GM23338 (cell line): ENCODE measurements at regions not wholly inside any gene's neighbourhood (a gene's known extent, or its start where the extent isn't known, plus 50 kb on each side); places are given as distances from the start of the nearest gene placed in this dataset.

Source experiments
- ATAC-seq: fragments of 200-7000 bp; cut with Tn5 transposase; 3 replicates; pipeline ENCODE4 v1.9.1; 2020
- DNase-seq: peaks from one replicate; pipeline ENCODE4 v3.0.0-alpha.2; 2015; ENCODE audit warnings: low spot score
- H2AFZ ChIP-seq: fragments of 200-600 bp; sonication (generic); 2 replicates; pipeline ENCODE4 v1.8.0; 2016; ENCODE audit warnings: antibody characterized with exemption, mild to moderate bottlenecking, moderate library complexity
- H3F3A ChIP-seq: fragments of 200-600 bp; sonication (generic); replicated peaks from 2 replicates; pipeline ENCODE4 v1.8.0; 2017; ENCODE audit warnings: antibody characterized with exemption, mixed run types, low read depth
- H3K27ac ChIP-seq: fragments of 200-600 bp; sonication (generic); 2 replicates; pipeline ENCODE4 v1.6.1; 2016; ENCODE audit warnings: low read depth
- H3K27me3 ChIP-seq: fragments of 200-600 bp; sonication (generic); 2 replicates; pipeline ENCODE4 v1.8.0; 2016; ENCODE audit warnings: mild to moderate bottlenecking, mixed run types, moderate library complexity; ENCODE audit not compliant: insufficient read depth
- H3K36me3 ChIP-seq: fragments of 200-600 bp; sonication (generic); 2 replicates; pipeline ENCODE4 v1.8.0; 2016; ENCODE audit warnings: mild to moderate bottlenecking; ENCODE audit not compliant: insufficient read depth
- H3K4me1 ChIP-seq: fragments of 200-600 bp; sonication (generic); 2 replicates; pipeline ENCODE4 v1.8.0; 2016; ENCODE audit warnings: mild to moderate bottlenecking, moderate library complexity; ENCODE audit not compliant: insufficient read depth
- H3K4me2 ChIP-seq: fragments of 200-600 bp; sonication (generic); 2 replicates; pipeline ENCODE4 v1.7.1; 2017; ENCODE audit warnings: mixed run types
- H3K4me3 ChIP-seq: fragments of 200-600 bp; sonication (generic); 2 replicates; pipeline ENCODE4 v1.6.1; 2016; ENCODE audit warnings: mixed run types
- H3K79me2 ChIP-seq: fragments of 200-600 bp; sonication (generic); replicated peaks from 2 replicates; pipeline ENCODE4 v1.8.0; 2017; ENCODE audit warnings: mild to moderate bottlenecking; ENCODE audit not compliant: insufficient read depth
- H3K9me2 ChIP-seq: fragments of 200-600 bp; sonication (generic); 2 replicates; pipeline ENCODE4 v1.8.0; 2017; ENCODE audit not compliant: insufficient read depth
- H4K20me1 ChIP-seq: fragments of 200-600 bp; sonication (generic); replicated peaks from 2 replicates; pipeline ENCODE4 v1.8.0; 2017; ENCODE audit warnings: mild to moderate bottlenecking; ENCODE audit not compliant: insufficient read depth
- H3K27ac Mint-ChIP-seq: 2 replicates; pipeline ENCODE4 v1.8.0; 2020; ENCODE audit warnings: inconsistent platforms, mild to moderate bottlenecking, moderate library complexity, mixed read lengths
- H3K27me3 Mint-ChIP-seq: 3 replicates; pipeline ENCODE4 v1.8.0; 2022; ENCODE audit warnings: low read depth, mild to moderate bottlenecking, moderate library complexity, mixed read lengths, inconsistent platforms; ENCODE audit not compliant: insufficient read depth, poor library complexity
- H3K36me3 Mint-ChIP-seq: 3 replicates; pipeline ENCODE4 v1.8.0; 2021; ENCODE audit warnings: low read depth, mild to moderate bottlenecking, inconsistent platforms, moderate library complexity, mixed read lengths
- H3K4me1 Mint-ChIP-seq: 3 replicates; pipeline ENCODE4 v1.8.0; 2020; ENCODE audit warnings: mild to moderate bottlenecking, inconsistent platforms, mixed read lengths
- H3K4me3 Mint-ChIP-seq: 3 replicates; pipeline ENCODE4 v1.8.0; 2021; ENCODE audit warnings: moderate library complexity, mild to moderate bottlenecking, inconsistent platforms, mixed read lengths
- H3K9me3 Mint-ChIP-seq: 3 replicates; pipeline ENCODE4 v1.8.0; 2020; ENCODE audit warnings: moderate library complexity, mild to moderate bottlenecking, inconsistent platforms, mixed read lengths
- CREB1 ChIP-seq: fragments of 250-450 bp; sonication (Bioruptor Pico); IDR thresholded peaks from 2 replicates; pipeline ENCODE4 v1.5.0; 2020; ENCODE audit warnings: low read depth, mild to moderate bottlenecking, moderate library complexity
- EZH2 ChIP-seq: fragments of 200-600 bp; sonication (generic); IDR thresholded peaks from one replicate; pipeline ENCODE4 v1.8.0; 2017; ENCODE audit warnings: antibody characterized with exemption, mild to moderate bottlenecking, low read depth; ENCODE audit not compliant: unreplicated experiment
- EZH2phosphoT487 ChIP-seq: fragments of 200-600 bp; sonication (generic); IDR thresholded peaks from one replicate; pipeline ENCODE4 v1.8.1; 2018; ENCODE audit warnings: antibody characterized with exemption; ENCODE audit not compliant: unreplicated experiment
- JUNB ChIP-seq: IDR thresholded peaks from one replicate; pipeline ENCODE4 v1.6.1; 2016; ENCODE audit warnings: antibody characterized with exemption; ENCODE audit not compliant: unreplicated experiment
- NANOG ChIP-seq: IDR thresholded peaks from 2 replicates; pipeline ENCODE4 v1.6.1; 2016; ENCODE audit warnings: antibody characterized with exemption, borderline replicate concordance
- POLR2AphosphoS5 ChIP-seq: IDR thresholded peaks from 2 replicates; pipeline ENCODE4 v1.6.1; 2016; ENCODE audit warnings: antibody characterized with exemption, low read depth
- ZNF114 ChIP-seq: fragments of 250-450 bp; sonication (Bioruptor Pico); IDR thresholded peaks from 2 replicates; pipeline ENCODE4 v1.5.0; 2020; ENCODE audit warnings: mild to moderate bottlenecking, moderate library complexity
- ZNF331 ChIP-seq: fragments of 250-450 bp; sonication (Bioruptor Pico); IDR thresholded peaks from 2 replicates; pipeline ENCODE4 v1.5.0; 2020; ENCODE audit warnings: low read depth, mild to moderate bottlenecking, moderate library complexity
- TF ChIP-seq, protein P1 (sequence below), 2 experiments: fragments of 200-600 bp in 1 of 2; sonication (generic) in 1 of 2; conservative IDR thresholded peaks; 2 replicates each; pipeline versions ENCODE4 v1.5.1 to v1.6.1; 2016 to 2017; ENCODE audit warnings: antibody characterized with exemption in 2 of 2, low read depth in 2 of 2, mild to moderate bottlenecking in 2 of 2, moderate library complexity in 1 of 2
- TF ChIP-seq, protein P2 (sequence below): IDR thresholded peaks from 2 replicates; pipeline ENCODE4 v1.6.1; 2016; ENCODE audit warnings: antibody characterized with exemption
- TF ChIP-seq, protein P3 (sequence below): IDR thresholded peaks from one replicate; pipeline ENCODE4 v1.6.1; 2018; ENCODE audit warnings: antibody characterized with exemption; ENCODE audit not compliant: unreplicated experiment

DNA sequence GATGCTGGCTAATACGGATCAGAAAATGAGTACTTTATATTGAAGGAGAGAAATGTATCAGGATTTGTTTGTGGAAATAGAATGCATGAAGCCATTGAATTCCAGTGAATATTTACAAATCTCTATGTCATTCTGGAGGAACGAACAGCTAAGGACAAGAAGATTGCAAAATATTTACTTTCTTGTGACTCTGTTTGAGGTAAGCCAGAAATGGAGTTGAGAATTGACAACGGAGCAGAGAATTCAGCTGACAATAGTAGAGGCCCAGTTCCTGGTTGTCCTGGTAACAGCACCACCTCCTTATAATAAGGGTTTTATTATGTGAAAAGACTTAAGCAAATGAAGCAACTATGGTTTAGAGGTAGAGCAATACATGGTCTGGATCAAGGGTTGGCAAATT is 349.2 kb downstream of the ADCYAP1 start:
- H3K27me3 Mint-ChIP-seq: no peaks in the 10 kb centered on the region
- H3K4me3 Mint-ChIP-seq: no peak overlapping the region
- Histone ChIP-seq H3K27me3 (no peaks in the 10 kb centered on the region), H3F3A (no peaks in the 10 kb centered on the region), H3K9me2 (peaks cover 6% of the 10 kb centered on the region; the same call in 1 of the 2 replicates), H3K4me3 (no peak overlapping the region), H2AFZ (no peak overlapping the region), H3K4me1 (no peaks in the 10 kb centered on the region), H4K20me1 (no peaks in the 10 kb centered on the region), H3K27ac (no peak overlapping the region), H3K79me2 (no peaks in the 10 kb centered on the region), H3K36me3 (no peaks in the 10 kb centered on the region), H3K4me2 (no peak overlapping the region)
- ATAC-seq (no peak), DNase-seq (no peak)
- TF ChIP-seq CREB1 (CRISPR knock-in tag) (no peak), ZNF114 (no peak)
- TF ChIP-seq, protein P1, sequence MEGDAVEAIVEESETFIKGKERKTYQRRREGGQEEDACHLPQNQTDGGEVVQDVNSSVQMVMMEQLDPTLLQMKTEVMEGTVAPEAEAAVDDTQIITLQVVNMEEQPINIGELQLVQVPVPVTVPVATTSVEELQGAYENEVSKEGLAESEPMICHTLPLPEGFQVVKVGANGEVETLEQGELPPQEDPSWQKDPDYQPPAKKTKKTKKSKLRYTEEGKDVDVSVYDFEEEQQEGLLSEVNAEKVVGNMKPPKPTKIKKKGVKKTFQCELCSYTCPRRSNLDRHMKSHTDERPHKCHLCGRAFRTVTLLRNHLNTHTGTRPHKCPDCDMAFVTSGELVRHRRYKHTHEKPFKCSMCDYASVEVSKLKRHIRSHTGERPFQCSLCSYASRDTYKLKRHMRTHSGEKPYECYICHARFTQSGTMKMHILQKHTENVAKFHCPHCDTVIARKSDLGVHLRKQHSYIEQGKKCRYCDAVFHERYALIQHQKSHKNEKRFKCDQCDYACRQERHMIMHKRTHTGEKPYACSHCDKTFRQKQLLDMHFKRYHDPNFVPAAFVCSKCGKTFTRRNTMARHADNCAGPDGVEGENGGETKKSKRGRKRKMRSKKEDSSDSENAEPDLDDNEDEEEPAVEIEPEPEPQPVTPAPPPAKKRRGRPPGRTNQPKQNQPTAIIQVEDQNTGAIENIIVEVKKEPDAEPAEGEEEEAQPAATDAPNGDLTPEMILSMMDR (conservative IDR thresholded peaks at IDR 0.05; ENCODE audit: low read depth in 2 of 2): no peak
- TF ChIP-seq, protein P2, sequence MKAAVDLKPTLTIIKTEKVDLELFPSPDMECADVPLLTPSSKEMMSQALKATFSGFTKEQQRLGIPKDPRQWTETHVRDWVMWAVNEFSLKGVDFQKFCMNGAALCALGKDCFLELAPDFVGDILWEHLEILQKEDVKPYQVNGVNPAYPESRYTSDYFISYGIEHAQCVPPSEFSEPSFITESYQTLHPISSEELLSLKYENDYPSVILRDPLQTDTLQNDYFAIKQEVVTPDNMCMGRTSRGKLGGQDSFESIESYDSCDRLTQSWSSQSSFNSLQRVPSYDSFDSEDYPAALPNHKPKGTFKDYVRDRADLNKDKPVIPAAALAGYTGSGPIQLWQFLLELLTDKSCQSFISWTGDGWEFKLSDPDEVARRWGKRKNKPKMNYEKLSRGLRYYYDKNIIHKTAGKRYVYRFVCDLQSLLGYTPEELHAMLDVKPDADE: no peak
- no peak overlapping the region for H3K27ac Mint-ChIP-seq
- no peaks in the 10 kb centered on the region for H3K36me3 Mint-ChIP-seq
- H3K4me1 Mint-ChIP-seq: no peaks in the 10 kb centered on the region
- no peaks in the 10 kb centered on the region for H3K9me3 Mint-ChIP-seq

DNA sequence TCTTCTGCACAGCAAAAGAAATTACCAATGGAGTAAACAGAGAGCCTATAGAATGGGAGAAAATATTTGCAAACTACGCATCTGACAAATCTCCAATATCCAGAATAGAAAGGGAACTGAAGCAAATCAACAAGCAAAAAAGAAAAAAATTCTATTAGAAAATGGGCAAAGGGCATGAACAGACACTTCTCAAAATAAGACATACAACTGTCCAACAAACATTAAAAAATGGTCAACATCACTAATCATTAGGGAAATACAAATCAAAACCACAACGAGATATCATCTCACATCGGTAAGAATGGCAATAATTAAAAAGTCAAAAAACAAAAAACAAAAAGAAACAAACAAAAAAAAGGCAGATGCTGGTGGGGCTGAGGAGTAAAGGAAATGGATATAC is 356.4 kb downstream of the ADCYAP1 start:
- Mint-ChIP-seq H3K9me3 (peaks cover 22% of the 10 kb centered on the region), H3K27me3 (peaks cover 1% of the 10 kb centered on the region), H3K4me1 (no peaks in the 10 kb centered on the region), H3K4me3 (no peak overlapping the region), H3K36me3 (peaks cover 8% of the 10 kb centered on the region; the same call in 2 of the 3 replicates), H3K27ac (no peak overlapping the region)
- Histone ChIP-seq H3K4me1 (no peaks in the 10 kb centered on the region), H3K9me2 (peaks cover 7% of the 10 kb centered on the region; the same call in 1 of the 2 replicates), H3F3A (no peaks in the 10 kb centered on the region), H3K27ac (no peak overlapping the region), H3K36me3 (no peaks in the 10 kb centered on the region), H2AFZ (no peak overlapping the region), H3K79me2 (no peaks in the 10 kb centered on the region), H3K4me2 (no peak overlapping the region), H3K4me3 (no peak overlapping the region), H3K27me3 (no peaks in the 10 kb centered on the region), H4K20me1 (no peaks in the 10 kb centered on the region)
- no peak for ATAC-seq
- no peak for DNase-seq
- TF ChIP-seq, protein P2: no peak
- TF ChIP-seq ZNF331 (CRISPR knock-in tag): no peak
- no peak for TF ChIP-seq NANOG
- no peak for TF ChIP-seq ZNF114
- TF ChIP-seq, protein P1 (conservative IDR thresholded peaks at IDR 0.05; ENCODE audit: low read depth in 2 of 2): no peak
- no peak for TF ChIP-seq JUNB
- no peak for TF ChIP-seq EZH2phosphoT487
- TF ChIP-seq, protein P3, sequence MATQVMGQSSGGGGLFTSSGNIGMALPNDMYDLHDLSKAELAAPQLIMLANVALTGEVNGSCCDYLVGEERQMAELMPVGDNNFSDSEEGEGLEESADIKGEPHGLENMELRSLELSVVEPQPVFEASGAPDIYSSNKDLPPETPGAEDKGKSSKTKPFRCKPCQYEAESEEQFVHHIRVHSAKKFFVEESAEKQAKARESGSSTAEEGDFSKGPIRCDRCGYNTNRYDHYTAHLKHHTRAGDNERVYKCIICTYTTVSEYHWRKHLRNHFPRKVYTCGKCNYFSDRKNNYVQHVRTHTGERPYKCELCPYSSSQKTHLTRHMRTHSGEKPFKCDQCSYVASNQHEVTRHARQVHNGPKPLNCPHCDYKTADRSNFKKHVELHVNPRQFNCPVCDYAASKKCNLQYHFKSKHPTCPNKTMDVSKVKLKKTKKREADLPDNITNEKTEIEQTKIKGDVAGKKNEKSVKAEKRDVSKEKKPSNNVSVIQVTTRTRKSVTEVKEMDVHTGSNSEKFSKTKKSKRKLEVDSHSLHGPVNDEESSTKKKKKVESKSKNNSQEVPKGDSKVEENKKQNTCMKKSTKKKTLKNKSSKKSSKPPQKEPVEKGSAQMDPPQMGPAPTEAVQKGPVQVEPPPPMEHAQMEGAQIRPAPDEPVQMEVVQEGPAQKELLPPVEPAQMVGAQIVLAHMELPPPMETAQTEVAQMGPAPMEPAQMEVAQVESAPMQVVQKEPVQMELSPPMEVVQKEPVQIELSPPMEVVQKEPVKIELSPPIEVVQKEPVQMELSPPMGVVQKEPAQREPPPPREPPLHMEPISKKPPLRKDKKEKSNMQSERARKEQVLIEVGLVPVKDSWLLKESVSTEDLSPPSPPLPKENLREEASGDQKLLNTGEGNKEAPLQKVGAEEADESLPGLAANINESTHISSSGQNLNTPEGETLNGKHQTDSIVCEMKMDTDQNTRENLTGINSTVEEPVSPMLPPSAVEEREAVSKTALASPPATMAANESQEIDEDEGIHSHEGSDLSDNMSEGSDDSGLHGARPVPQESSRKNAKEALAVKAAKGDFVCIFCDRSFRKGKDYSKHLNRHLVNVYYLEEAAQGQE: no peak
- no peak for TF ChIP-seq POLR2AphosphoS5
- TF ChIP-seq EZH2: no peak
